ENCODE measurements at regions not wholly inside any gene's neighbourhood (a gene's known extent, or its start where the extent isn't known, plus 50 kb on each side); places are given as distances from the start of the nearest gene placed in this dataset.

- TF ChIP-seq CTCF (IDR thresholded peaks at IDR 0.05), result no peak
- Mint-ChIP-seq H3K27ac (no peak overlapping the region), H3K4me3 (no peak overlapping the region), H3K4me1 (ENCODE audit: low read depth) (no peaks in the 10 kb centered on the region), H3K9me3 (no peaks in the 10 kb centered on the region), H3K27me3 (no peaks in the 10 kb centered on the region), H3K36me3 (ENCODE audit: low read depth) (no peaks in the 10 kb centered on the region)
- ChIA-PET CTCF (no interaction called here), POLR2A (no interaction called here)
- DNase-seq, result no peak
- intact Hi-C loops (cut with micrococcal nuclease), result no loop called here
- no peak for ATAC-seq
Observed at GRCh38 chr6:84976526-84977362, 212.3 kb upstream of the TBX18 start.

GRCh38 chr6:84975316-84975715 is 210.9 kb upstream of the TBX18 start:
- intact Hi-C loops (cut with micrococcal nuclease), result no loop called here
- ATAC-seq (no peak), DNase-seq (no peak)
- Mint-ChIP-seq H3K9me3 (no peaks in the 10 kb centered on the region), H3K27ac (no peak overlapping the region), H3K36me3 (ENCODE audit: low read depth) (no peaks in the 10 kb centered on the region), H3K4me3 (no peak overlapping the region), H3K4me1 (ENCODE audit: low read depth) (no peaks in the 10 kb centered on the region), H3K27me3 (no peaks in the 10 kb centered on the region)
- no peak for TF ChIP-seq CTCF (IDR thresholded peaks at IDR 0.05)
- ChIA-PET POLR2A (no interaction called here), CTCF (no interaction called here)

GRCh38 chr6:84973606-84974005 is 209.2 kb upstream of the TBX18 start:
- DNase-seq, result no peak
- Mint-ChIP-seq H3K36me3 (ENCODE audit: low read depth) (no peaks in the 10 kb centered on the region), H3K4me1 (ENCODE audit: low read depth) (no peaks in the 10 kb centered on the region), H3K4me3 (no peak overlapping the region), H3K27me3 (no peaks in the 10 kb centered on the region), H3K27ac (no peak overlapping the region), H3K9me3 (peaks cover 2% of the 10 kb centered on the region)
- ATAC-seq, result no peak
- ChIA-PET CTCF (no interaction called here), POLR2A (no interaction called here)
- no peak for TF ChIP-seq CTCF (IDR thresholded peaks at IDR 0.05)
- intact Hi-C loops (cut with micrococcal nuclease), result no loop called here

GRCh38 chr6:84967965-84968364 is 203.6 kb upstream of the TBX18 start:
- Mint-ChIP-seq H3K4me3 (no peak overlapping the region), H3K36me3 (ENCODE audit: low read depth) (no peaks in the 10 kb centered on the region), H3K27ac (no peak overlapping the region), H3K9me3 (peaks cover 14% of the 10 kb centered on the region), H3K4me1 (ENCODE audit: low read depth) (no peaks in the 10 kb centered on the region), H3K27me3 (no peaks in the 10 kb centered on the region)
- DNase-seq (peak; percentile 6), ATAC-seq (no peak)
- CTCF ChIA-PET, result no interaction called here
- POLR2A ChIA-PET, result no interaction called here
- intact Hi-C loops (cut with micrococcal nuclease), result no loop called here
- no peak for TF ChIP-seq CTCF (IDR thresholded peaks at IDR 0.05)

GRCh38 chr6:84967389-84967788 is 203.0 kb upstream of the TBX18 start:
- Mint-ChIP-seq H3K27ac (no peak overlapping the region), H3K4me1 (ENCODE audit: low read depth) (no peaks in the 10 kb centered on the region), H3K27me3 (no peaks in the 10 kb centered on the region), H3K4me3 (no peak overlapping the region), H3K9me3 (peaks cover 14% of the 10 kb centered on the region), H3K36me3 (ENCODE audit: low read depth) (no peaks in the 10 kb centered on the region)
- ChIA-PET CTCF (no interaction called here), POLR2A (no interaction called here)
- intact Hi-C loops (cut with micrococcal nuclease), result no loop called here
- no peak for TF ChIP-seq CTCF (IDR thresholded peaks at IDR 0.05)
- DNase-seq, result no peak
- no peak for ATAC-seq
